ENCODE measurements at regions not wholly inside any gene's neighbourhood (a gene's known extent, or its start where the extent isn't known, plus 50 kb on each side); places are given as distances from the start of the nearest gene placed in this dataset.
"Not testable (repeated sequence)": the region's sequence is repeated elsewhere in the genome, so short reads cannot be mapped to it uniquely, and the experiment has no call there.

DNA sequence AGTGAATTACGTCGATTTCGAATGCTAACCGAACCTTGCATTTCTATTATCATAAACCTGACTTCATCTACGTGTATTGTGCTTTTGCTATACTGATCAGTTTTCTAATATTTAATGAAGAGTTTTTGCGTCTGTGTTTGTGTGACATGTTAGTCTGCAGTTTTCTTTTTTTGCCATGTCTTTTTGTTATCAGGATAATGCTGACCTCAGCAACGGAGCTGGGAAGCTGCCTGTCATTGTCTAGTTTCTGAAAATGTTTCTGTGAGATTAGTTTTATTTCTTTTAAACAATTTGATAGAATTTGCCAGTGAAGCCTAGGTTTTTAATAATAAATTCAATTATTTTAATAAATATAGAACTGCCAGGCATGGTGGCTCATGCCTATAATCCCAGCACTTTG, 139.3 kb downstream of the LAT start:
- not testable (repeated sequence) for DNase-seq

DNA sequence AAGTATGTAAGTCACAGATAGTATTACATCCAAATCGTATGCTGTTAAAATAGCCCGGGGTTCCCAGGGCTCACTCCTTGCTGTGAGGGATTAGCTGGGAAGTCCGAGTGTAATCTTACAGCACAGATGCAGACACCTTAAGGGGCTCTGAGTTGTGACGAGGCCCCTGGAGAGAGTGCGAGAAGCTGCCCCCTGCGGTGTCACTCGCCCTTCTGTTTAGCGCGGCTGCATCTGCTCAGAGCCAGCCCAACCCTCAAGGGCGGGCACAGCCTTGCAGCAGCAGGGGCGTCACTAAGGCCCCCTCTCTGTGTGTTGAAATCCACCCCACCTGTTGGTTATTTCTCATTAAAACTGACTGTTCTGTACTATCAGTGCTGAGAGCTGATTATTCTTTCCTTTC, 135.8 kb downstream of the LAT start:
- DNase-seq = not testable (repeated sequence)

DNA sequence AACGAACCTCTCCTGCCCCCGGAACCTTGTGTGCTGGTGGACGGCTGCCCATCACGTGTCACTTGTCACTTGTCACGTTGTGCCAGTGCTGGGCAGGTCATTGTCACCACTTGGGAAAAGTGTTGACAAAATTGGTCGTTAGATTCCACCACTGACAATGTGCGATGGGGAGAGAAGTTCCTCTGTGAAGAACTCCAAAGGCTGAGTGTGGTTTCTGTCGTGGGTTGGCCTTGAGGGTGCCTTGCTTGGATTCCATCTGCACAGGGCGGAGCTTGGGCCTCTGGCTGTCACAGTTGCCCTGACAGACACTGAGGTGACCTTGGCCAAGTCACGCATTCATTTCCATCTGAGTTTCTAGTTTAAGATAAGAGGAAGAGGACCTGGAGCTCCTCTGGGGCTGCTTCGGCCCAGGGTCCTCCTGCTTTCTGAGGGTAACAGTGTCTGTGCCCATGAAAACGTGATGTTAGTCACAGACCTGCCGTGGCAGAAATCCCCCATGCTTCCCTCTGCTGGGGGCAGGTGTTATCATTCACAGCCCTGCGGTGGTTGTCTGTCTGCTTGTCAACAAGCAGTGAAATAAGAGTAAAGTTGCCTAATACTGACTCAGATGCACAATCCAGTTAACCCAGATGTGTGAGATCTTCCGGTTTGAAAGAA, 133.6 kb downstream of the LAT start:
- not testable (repeated sequence) for DNase-seq

DNA sequence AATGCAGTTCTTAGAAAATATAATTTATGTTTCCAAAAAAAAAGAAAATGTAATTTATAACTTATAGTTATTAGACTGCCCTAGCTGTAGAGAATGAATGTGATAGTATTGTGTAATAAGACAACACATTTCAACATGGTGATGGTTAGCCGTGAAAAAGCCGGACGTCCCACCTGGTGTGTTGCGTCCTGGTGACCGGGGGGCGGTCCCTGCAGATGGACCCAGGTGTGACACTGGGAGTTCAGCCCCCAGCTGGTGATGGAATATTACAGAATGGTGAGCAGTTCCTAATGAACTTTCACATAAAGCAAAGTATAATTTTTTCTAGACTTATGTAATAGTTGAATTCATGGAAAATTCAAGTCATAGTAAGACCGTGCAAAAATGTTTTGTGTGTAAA, 132.8 kb downstream of the LAT start:
- DNase-seq = no peak

DNA sequence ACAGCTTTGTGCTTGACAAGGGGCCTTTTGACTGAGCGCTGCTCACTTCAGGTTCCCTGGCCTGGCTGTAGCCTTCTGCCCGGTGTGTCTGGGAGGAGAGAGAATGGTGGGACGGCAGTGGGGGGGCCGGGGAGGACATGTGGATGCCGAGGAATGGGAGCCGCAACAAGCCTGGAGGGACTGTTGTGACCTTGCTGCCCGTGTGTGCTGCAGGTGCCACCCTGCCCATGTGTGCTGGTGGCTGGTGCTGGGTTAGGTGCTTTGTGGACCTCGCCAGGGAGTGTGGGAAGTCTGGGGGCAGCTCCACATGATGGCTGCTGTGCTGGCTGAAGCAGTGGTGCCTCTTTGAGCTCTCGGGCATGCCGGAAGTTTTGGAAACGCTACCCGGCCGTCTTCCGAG, 132.1 kb downstream of the LAT start:
- no peak for DNase-seq

DNA sequence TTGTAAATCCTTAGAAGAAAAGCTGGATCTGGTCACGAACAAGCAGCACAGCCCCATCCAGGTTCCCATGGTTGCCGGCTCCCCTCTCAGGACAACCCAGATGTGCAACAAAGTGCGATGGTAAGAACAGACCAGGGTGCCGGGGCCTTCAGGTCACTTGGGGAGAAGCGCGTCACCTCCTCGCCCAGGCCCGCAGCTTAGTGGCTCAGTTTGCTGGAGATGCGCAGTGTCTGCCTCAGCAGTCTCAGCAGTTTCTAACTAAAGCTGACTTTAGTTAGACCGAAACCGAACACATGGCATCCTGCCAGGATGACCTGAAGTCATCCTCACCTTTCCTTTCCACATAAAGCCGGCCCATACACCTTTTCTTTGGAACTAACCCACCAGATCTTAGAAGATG, 131.4 kb downstream of the LAT start:
- not testable (repeated sequence) for DNase-seq

DNA sequence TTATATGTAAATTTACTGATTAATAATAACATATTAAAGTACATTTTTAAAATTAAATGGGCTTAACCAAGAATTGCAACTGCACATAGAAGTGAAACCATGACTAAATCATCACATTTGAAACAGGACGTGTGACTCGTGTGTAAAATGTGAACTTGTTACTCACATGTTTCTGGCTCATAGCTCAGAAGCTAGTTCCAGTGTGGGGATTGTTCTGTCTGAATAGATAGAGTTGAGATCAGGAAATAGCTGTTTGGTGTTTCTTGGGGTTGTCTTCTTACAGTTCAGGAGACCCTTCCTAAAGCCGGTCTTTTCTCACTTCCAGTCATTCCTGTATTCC, 130.9 kb downstream of the LAT start:
- DNase-seq = not testable (repeated sequence)

DNA sequence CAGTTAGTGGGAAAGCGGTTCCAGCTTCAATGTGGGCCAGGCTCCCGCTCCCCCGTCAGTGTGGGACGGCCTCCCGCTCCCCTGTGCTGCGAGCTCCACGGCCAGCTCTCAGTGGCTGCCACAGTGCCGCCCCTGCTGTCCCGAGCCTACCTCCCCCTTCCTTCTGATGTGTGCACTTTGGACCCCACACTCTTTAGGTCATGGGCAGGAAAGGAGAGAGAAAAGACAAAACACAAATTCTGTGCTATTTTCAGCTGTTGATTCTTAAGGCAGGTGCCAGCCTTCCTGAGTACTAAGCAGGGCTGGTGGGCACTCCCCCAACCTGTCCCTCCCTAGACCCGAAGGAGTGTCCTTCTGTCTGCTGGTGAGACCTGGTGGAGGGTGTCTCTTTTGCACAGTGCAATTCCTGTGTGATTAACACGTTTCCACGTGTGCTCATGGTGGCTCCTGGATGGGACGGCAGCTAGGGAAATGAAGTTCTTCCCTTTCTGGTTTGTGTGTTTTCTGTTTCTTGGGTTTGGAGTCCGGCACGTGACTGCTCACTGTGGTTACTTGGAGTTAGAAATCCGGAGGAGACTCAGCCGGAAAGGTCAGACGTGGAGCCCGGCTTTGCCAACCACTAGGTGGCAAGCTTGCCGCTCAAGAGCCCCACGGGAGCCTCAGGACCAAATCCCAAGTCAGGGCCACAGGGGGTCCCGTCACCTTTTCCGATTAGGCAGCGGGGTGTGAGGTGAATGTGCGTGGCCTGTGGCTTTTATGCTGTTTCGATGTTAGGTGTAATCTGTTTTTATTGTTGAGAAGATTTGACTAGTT, 130.3 kb downstream of the LAT start:
- DNase-seq = peak in 1 of 2 experiments; percentile 40

DNA sequence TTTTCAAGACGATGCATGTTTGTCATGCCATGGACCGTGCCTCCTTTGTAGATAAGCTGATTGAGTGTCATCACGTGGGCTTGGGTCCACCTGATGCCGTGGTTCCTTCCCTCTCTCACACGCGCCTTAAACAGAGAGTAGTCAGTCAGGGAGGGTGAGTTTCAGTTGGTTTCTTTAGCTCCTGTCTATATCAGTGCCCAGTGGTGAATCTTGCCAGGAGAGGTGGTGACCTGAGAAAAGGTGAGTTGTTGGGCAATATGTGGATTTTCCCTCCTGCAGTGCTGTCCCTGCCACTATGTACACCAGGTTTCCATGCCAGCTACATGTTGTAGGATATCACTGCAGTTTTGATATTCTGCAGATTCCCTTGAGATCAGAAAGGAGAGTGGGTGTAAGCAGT, 129.7 kb downstream of the LAT start:
- no peak for DNase-seq

DNA sequence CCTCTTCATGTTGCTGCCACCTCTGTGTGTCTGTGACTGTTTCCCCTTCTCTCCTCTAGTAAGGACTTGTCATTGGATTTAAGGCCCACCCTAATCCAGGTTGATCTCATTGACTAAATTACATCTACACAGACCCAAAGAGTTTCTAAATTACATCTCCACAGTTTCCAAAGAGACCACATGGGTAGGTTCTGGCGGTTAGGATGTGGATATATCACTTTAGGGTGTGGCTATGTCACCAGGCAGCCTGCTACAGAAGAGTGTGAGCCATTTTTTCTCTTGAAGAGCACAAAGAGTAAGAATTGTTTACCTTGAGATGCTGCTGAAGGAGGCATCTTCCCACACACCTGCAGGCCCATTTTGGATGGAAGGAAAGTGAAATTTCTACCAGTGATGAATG, 128.6 kb downstream of the LAT start:
- DNase-seq = not testable (repeated sequence)

DNA sequence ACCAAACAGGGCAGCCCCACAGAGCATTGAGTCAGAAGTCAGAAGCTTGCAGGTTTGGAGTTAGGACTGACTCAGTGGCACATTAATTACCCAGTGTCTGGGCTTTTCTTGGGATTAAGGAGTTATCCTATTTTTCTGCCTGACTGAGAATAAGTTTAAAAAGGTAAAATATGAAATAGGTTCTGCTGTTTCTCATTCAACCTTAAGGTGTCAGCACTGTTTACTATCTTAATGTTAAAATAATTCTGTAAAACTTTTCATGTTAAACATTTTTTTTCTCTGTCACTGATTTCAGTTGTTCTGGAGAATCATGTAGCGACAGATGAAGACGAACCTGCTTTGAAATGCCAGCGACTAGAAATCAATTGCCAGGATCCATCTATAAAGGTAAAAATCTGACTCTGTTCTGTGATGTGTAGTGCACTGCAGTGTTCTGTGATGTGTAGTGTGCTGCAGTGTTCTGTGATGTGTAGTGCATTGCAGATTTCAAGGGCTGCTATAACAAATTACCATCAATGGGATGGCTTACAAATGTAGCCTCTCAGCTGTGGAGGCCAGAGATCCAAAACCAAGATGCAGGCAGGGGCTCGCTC, 128.0 kb downstream of the LAT start:
- no peak for DNase-seq

DNA sequence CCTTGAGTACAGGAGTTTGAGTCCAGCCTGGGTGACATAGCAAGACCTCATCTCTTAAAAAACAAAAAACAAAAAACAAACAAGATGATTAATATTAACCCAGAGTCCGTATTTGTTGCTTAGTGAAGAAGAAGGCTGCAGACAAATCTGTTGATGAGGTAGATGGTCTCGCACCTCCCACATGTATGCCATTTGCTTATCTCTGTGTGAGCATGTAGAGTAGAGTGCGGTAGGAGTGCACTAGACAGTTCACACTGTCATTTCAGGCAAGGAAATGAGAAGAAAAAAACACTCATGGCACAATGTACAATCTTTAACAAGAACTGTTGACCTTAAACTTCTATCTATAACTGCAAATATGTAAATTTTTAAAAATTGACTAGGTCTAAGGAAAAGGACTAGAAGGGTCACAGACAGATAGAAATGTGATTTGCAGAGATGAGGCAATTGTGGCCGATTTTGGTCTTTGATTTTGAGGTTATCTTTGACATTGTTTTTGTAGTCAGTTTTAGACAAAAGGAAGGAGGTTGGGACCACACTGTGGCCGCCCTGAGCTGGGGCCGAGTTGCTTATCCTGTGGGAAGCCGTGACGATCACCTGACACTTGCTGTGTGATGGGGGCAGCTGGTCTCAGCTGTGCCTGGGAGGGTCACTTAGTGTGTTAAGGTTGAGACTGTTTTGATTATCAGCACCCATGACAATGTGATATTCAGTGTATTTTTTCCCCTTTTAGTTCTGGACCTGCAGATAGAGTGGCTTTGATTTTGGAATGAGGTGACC, 127.2 kb downstream of the LAT start:
- not testable (repeated sequence) for DNase-seq

DNA sequence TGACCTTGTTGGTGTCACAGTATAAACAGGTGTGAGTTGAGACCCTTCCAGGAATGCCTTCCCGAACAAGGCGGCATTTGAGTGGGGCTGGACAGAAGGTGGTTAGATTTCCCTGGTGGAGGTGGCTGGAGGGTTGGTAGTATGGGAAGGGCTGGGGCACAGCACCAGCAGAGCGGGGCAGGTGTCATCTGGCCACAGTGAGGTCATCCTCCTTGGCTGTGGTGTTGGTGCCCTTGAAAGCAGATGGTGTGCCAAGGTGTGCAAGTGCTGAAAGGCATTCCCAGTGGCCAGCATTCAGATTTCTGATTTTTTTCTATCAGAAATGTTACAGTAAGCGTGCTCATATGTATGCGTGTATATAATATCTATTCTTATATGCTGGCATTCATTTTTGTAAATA, 126.6 kb downstream of the LAT start:
- no peak for DNase-seq

DNA sequence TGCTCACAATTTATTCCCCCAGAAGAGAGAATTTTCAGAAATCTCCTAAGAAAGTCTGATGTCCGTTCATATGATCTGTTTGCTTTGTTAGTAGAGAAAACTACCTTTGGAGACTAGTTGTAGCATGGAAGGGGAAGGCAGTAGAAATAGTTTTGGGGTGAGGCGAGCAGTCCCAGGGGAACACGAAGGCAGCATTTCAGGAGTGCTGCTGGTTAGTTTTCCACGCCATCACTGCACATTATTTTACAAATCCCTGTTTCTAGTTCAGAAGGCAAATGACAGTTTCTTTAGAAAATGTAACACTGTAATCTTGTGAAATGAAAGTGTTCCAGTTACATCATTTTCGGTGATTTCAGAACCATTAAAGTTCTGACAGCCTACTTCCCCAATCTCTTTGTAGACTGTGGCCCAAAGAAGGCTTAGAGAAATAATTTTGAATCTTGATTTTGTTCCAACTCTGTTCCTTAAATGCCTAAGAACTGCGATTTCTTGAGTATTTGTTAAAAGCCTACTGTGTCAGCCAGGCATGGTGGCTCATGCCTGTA, 123.8 kb downstream of the LAT start:
- DNase-seq = not testable (repeated sequence)

DNA sequence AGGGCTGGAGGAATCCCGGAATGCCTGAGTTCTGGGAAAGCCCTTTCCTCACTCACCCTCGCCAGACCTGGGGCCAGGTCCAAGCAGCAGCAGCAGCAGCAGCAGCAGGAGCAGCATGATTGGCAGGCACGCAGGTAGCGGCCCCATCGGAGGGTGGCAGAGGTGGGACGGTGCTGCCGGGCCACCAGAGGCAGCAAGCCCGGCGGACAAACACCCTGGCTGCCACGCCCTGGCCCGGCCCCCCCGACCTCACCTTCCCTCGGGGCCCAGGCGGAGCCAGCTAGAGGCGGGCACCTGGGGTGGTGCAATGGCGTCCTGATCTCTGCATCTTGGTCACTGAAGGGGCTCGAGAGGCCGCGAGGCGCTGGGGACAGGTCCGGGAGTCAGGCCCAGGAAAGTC, 122.4 kb downstream of the LAT start:
- DNase-seq = peak in 1 of 2 experiments; percentile 26

DNA sequence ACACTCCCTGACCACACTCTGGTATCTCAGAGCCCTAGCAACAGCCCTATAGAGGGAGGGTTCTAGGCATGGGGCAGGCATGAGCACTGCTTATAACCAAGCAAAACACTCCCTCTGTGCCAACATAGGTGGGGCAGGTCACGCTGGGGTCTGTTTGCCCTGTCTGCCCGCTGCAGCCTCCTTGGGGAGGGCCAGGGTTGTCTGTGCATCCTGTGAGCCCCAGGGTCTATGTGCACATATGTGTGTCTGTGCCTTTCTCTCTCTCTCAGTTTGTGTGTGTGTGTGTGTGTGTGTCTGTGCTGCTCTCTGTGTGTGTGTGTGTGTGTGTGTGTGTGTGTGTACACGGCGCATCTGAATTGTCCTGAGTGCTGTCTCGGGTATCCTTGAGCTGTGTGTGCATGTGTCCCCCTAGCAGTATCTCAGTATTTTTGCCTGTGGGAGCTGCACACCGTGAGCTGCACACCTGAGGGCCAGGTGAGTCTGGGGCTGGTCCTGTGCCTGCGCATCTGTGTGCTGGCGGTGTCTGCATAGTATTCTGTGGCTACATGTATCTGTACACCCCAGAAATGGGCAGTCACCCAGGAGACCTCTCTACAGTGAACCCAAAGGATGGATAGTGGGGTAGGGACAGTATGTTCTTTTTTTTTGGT, 121.5 kb downstream of the LAT start:
- not testable (repeated sequence) for DNase-seq

DNA sequence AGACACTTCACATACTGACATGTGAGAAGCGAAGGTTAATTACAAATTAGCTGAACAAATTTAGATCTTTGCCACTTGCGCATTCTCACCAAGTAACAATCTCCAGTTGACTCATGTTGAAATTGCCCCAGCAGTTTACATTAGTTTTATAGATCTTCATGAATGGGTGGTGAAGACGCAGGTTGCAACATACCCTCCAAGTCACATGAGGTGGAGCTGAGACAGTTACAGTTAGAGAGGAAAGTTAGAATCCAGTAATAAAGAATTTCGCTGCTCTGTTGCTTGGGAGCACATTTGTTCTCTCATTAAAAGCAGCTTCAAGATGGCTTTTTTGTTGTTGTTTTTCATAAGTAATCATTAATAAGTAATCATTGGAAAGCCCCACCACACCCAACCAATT, 119.7 kb downstream of the LAT start:
- not testable (repeated sequence) for DNase-seq

DNA sequence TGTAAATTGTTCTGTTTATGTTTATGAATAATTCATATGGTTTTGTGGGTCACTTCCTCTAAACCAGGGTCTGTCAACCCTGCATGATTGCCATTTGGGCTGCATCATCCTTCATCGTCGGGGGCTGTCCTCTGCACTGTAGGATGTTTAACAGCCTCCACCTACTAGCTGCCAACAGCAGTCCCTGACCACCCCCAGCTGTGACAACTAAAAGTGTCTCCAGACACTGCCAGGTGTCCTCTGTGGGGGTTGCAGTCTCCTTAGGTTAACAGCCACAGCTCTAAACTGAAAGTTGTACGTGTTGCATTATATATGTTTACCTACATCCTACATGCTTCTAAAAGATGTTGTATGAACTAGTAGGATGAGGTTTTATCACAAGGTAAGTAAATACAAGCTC, 113.1 kb downstream of the LAT start:
- not testable (repeated sequence) for DNase-seq

DNA sequence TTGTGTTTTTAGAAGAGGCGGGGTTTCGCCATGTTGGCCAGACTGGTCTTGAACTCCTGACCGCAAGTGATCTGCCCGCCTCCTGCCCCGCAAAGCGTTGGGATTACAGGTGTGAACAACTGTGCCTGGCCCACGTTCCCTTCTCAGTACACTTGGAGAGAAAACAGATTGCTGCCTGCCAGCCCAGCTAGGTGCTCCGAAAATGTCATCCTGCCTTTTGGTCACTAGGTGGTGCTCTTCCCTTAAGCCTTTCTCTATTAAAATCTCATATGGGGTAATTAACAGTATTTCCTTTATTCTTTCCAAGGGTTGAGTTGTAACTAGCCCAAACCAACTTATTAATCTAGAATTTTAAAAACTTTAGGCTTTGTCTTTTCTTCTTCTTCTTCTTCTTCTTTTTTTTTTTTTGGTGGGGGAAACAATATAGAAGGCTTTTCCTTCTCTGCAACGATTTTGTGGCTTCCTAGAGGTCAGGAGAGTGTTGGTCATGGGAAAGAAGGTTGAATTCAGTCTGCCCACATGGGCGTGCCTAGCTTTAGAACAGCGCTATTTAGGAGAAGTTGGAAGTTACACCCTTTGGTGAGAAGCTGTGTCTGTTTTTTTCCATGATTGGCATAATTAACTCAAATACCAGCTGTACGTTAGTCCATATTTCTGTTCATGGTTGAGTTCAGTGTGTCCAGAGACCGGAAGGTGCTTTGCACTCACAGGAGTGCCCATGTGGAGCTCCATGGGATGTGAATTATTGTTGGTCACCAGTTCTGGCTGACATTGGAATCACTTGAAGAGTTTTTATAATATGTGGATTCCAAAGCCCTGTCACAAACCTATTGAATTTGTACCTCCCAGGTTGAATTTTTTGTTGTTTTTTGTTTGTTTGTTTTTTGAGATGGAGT, 110.1 kb downstream of the LAT start:
- not testable (repeated sequence) for DNase-seq

DNA sequence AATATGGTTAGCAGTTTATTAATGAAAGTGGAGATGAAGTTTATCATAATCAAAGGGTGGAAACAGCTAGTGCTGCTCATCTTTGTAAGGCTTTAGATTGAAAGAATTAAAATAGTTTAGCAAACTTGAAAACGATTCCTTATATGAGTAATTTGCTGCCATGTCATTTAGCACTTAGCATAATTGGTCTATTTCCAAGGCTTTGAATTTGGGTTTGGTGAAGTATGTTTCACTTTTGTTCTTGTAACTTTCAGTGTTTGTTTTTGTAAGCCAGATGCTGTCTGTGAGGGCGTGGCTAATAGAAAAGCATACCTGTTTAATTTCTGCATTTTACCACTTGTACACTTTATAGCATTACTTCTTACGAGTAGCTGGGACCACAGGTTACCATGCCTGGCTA, 109.5 kb downstream of the LAT start:
- DNase-seq = not testable (repeated sequence)

DNA sequence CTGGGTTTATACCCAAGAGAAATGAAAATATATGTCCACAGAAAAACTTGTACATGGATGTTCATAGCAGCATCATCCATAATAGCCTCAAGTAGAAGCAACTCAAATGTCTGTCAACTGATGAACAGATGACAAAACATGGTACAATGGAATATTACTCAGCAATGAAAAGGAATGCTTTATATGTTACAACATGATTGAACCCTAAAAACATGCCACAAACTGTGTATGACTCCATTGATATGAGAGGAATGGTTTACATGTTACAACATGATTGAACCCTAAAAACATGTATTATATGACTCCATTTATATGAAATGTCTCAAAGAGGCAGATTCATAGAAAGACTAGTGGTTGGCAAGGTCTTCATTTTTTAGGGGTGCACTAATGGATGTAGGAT, 104.8 kb downstream of the LAT start:
- not testable (repeated sequence) for DNase-seq

Data from NCI-H526 (cell line).